HCT116 (cell line): ENCODE measurements at regions not wholly inside any gene's neighbourhood (a gene's known extent, or its start where the extent isn't known, plus 50 kb on each side); places are given as distances from the start of the nearest gene placed in this dataset.

Experiments used
- CBX3 ChIP-seq: IDR thresholded peaks from 2 replicates; pipeline ENCODE4 v1.6.1; 2012; ENCODE audit warnings: low read depth
- EGR1 ChIP-seq: IDR thresholded peaks from 2 replicates; pipeline ENCODE4 v1.6.1; 2012; ENCODE audit warnings: low read depth
- EZH2 ChIP-seq: fragments of 200-600 bp; sonication (generic); IDR thresholded peaks from 2 replicates; pipeline ENCODE4 v1.6.1; 2017; ENCODE audit warnings: antibody characterized with exemption, mixed run types
- EZH2phosphoT487 ChIP-seq: fragments of 200-600 bp; IDR thresholded peaks from 2 replicates; pipeline ENCODE4 v1.6.1; 2018; ENCODE audit warnings: antibody characterized with exemption, borderline replicate concordance
- POLR2A ChIP-seq: IDR thresholded peaks from 2 replicates; pipeline ENCODE4 v1.7.0; 2011; ENCODE audit warnings: borderline replicate concordance; ENCODE audit not compliant: insufficient read depth, insufficient read length; ENCODE audit errors: extremely low read depth
- POLR2AphosphoS5 ChIP-seq: IDR thresholded peaks from 2 replicates; pipeline ENCODE4 v1.6.1; 2011; ENCODE audit warnings: mild to moderate bottlenecking, low read depth, low read length, moderate library complexity
- SP1 ChIP-seq: IDR thresholded peaks from 2 replicates; pipeline ENCODE4 v1.6.1; 2012; ENCODE audit warnings: low read depth
- SRF ChIP-seq: IDR thresholded peaks from 2 replicates; pipeline ENCODE4 v1.6.1; 2012; ENCODE audit warnings: low read depth
- YY1 ChIP-seq: IDR thresholded peaks from 2 replicates; pipeline ENCODE4 v1.6.1; 2011; ENCODE audit warnings: low read length, low read depth, moderate library complexity, mild to moderate bottlenecking; ENCODE audit not compliant: insufficient replicate concordance; ENCODE audit errors: extremely low read depth
- ZNF274 ChIP-seq: fragments of 200-500 bp; sonication (Bioruptor generic); IDR thresholded peaks from 2 replicates; pipeline ENCODE4 v1.6.1; 2014; ENCODE audit warnings: mild to moderate bottlenecking, low read depth, low read length, inconsistent platforms
- TF ChIP-seq, protein P1 (sequence below): IDR thresholded peaks from 2 replicates; pipeline ENCODE4 v1.6.1; 2012
- TF ChIP-seq, protein P2 (sequence below), 3 experiments: fragments of 200-600 bp in 1 of 3; sonication (generic) in 1 of 3; IDR thresholded peaks in 2 of 3; conservative IDR thresholded peaks in 1 of 3; 2 replicates each; pipeline ENCODE4 v1.5.1; 2012 to 2017; ENCODE audit warnings: low read depth in 2 of 3, low read length in 2 of 3, antibody characterized with exemption in 1 of 3, borderline replicate concordance in 1 of 3, control low read depth in 1 of 3, mild to moderate bottlenecking in 1 of 3, mixed read lengths in 1 of 3, mixed run types in 1 of 3, moderate library complexity in 1 of 3; ENCODE audit not compliant: insufficient read depth in 1 of 3

DNA sequence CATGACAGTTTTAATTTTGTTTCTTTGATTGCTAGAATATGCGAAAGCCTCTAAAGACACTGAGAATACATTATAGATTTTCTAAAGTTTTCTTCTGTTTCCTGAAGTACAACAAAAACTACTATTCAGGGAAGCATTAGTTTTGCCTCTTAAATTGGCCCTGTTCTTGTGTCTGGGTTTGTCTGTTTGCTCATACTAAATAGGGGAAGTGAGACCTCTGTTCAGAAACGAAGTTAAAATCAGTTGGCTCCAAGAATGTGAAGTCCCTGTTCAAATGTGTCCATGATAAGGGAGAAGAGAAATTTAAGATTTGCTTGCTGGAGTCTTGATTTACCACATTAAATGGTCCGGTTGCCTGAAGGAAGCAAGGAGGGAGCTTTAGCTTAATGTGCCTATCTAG, 327.3 kb upstream of the GBE1 start:
- TF ChIP-seq, protein P1, sequence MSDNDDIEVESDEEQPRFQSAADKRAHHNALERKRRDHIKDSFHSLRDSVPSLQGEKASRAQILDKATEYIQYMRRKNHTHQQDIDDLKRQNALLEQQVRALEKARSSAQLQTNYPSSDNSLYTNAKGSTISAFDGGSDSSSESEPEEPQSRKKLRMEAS, result no peak
- TF ChIP-seq, protein P2, sequence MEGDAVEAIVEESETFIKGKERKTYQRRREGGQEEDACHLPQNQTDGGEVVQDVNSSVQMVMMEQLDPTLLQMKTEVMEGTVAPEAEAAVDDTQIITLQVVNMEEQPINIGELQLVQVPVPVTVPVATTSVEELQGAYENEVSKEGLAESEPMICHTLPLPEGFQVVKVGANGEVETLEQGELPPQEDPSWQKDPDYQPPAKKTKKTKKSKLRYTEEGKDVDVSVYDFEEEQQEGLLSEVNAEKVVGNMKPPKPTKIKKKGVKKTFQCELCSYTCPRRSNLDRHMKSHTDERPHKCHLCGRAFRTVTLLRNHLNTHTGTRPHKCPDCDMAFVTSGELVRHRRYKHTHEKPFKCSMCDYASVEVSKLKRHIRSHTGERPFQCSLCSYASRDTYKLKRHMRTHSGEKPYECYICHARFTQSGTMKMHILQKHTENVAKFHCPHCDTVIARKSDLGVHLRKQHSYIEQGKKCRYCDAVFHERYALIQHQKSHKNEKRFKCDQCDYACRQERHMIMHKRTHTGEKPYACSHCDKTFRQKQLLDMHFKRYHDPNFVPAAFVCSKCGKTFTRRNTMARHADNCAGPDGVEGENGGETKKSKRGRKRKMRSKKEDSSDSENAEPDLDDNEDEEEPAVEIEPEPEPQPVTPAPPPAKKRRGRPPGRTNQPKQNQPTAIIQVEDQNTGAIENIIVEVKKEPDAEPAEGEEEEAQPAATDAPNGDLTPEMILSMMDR (IDR thresholded peaks at IDR 0.05 in 2 of 3, conservative IDR thresholded peaks at IDR 0.05 in 1 of 3; ENCODE audit: borderline replicate concordance in 1 of 3, insufficient read depth in 1 of 3, low read depth in 2 of 3, low read length in 2 of 3), result no peak
- TF ChIP-seq CBX3, result no peak
- TF ChIP-seq EZH2, result no peak
- TF ChIP-seq EZH2phosphoT487, result no peak
- TF ChIP-seq ZNF274, result no peak
- no peak for TF ChIP-seq POLR2A
- no peak for TF ChIP-seq POLR2AphosphoS5
- no peak for TF ChIP-seq SRF
- TF ChIP-seq EGR1, result no peak
- no peak for TF ChIP-seq SP1
- TF ChIP-seq YY1, result no peak
